Activated CD8-positive, alpha-beta memory T cell treated with anti-CD3 and anti-CD28 coated beads, Interleukin-2, amount 10 ng/mL, durations not matched to agents 7 days and 5 days (primary cell): ENCODE measurements at regions not wholly inside any gene's neighbourhood (a gene's known extent, or its start where the extent isn't known, plus 50 kb on each side); places are given as distances from the start of the nearest gene placed in this dataset.
"Not testable (repeated sequence)": the region's sequence is repeated elsewhere in the genome, so short reads cannot be mapped to it uniquely, and the experiment has no call there.

Experiments
- ATAC-seq: fragments of 150-1000 bp; cut with Tn5 transposase; one replicate; pipeline ENCODE4 v1.10.0; 2021; ENCODE audit warnings: moderate library complexity
- CTCF ChIA-PET: fragments of 350-600 bp; sonication (Branson Sonifier 250); formaldehyde crosslinking; loops from one replicate; lab custom pipeline; 2021; ENCODE audit warnings: antibody characterized with exemption; lab: Charles Lee
- DNase-seq: peaks from one replicate; pipeline ENCODE4 v3.0.0-alpha.2; 2020
- H3K27ac Mint-ChIP-seq: one replicate; pipeline ENCODE4 v1.8.0; 2021; ENCODE audit warnings: mild to moderate bottlenecking, mixed read lengths
- H3K27me3 Mint-ChIP-seq: one replicate; pipeline ENCODE4 v1.8.0; 2021; ENCODE audit warnings: mixed read lengths
- H3K36me3 Mint-ChIP-seq: one replicate; pipeline ENCODE4 v1.8.0; 2021; ENCODE audit warnings: mild to moderate bottlenecking, mixed read lengths
- H3K4me1 Mint-ChIP-seq: one replicate; pipeline ENCODE4 v1.8.0; 2021; ENCODE audit warnings: mixed read lengths
- H3K4me3 Mint-ChIP-seq: one replicate; pipeline ENCODE4 v1.8.0; 2021; ENCODE audit warnings: mild to moderate bottlenecking, moderate library complexity, mixed read lengths
- H3K9me3 Mint-ChIP-seq: one replicate; pipeline ENCODE4 v1.8.0; 2022; ENCODE audit warnings: low read depth, mixed read lengths

- H3K4me3 Mint-ChIP-seq, H3K4me1 Mint-ChIP-seq, H3K27ac Mint-ChIP-seq, DNase-seq, ATAC-seq, H3K36me3 Mint-ChIP-seq, H3K27me3 Mint-ChIP-seq, CTCF ChIA-PET: not testable (repeated sequence)
- peaks cover 13% of the 10 kb centered on the region for H3K9me3 Mint-ChIP-seq
These were observed 871.6 kb downstream of the DNAH5 start for GRCh38 chr5:13072936-13073335.

- Mint-ChIP-seq H3K36me3 (no peaks in the 10 kb centered on the region), H3K9me3 (peaks cover 8% of the 10 kb centered on the region), H3K4me1 (no peaks in the 10 kb centered on the region), H3K4me3 (no peak overlapping the region), H3K27me3 (no peaks in the 10 kb centered on the region), H3K27ac (no peak overlapping the region)
- ATAC-seq (no peak), DNase-seq (no peak)
- CTCF ChIA-PET = no interaction called here
These were observed 881.4 kb downstream of the DNAH5 start for GRCh38 chr5:13063088-13063487.

DNA sequence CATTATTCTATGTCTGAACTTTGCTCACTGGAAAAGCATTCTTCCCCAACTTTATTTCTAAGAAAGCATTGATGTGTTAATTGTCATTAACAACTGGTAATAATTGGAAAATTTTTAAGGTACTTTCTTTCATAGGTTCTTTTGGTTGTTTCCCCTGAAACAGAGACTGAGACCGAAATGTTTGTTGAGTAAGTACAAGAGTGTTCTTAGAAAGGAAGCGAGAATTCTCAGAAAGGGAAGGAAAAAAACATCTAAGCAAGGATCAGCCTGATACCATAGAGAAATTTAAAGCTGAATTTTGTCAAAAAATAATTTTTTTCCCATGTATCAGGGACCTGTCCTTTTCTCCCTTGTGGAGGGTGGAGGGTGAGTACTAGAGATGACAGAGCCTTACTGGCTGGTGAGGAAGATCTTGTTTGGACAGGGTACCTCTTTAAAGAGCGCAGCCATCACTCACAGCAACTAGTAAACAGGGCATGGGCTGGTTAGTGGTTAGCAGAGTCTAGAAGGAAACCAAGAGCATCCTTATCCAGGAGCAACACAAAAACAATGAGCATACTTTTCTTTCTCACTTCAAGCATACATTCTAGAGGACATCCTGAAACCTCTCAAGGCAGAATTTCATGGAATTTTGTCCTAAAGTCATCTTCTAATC is 898.5 kb downstream of the DNAH5 start:
- H3K9me3 Mint-ChIP-seq = peaks cover 11% of the 10 kb centered on the region
- H3K36me3 Mint-ChIP-seq = no peaks in the 10 kb centered on the region
- CTCF ChIA-PET = no interaction called here
- no peaks in the 10 kb centered on the region for H3K27me3 Mint-ChIP-seq
- H3K27ac Mint-ChIP-seq = peak overlapping the region; percentile 25
- no peak for ATAC-seq
- H3K4me1 Mint-ChIP-seq = peaks cover 3% of the 10 kb centered on the region
- H3K4me3 Mint-ChIP-seq = no peak overlapping the region
- DNase-seq = no peak

DNA sequence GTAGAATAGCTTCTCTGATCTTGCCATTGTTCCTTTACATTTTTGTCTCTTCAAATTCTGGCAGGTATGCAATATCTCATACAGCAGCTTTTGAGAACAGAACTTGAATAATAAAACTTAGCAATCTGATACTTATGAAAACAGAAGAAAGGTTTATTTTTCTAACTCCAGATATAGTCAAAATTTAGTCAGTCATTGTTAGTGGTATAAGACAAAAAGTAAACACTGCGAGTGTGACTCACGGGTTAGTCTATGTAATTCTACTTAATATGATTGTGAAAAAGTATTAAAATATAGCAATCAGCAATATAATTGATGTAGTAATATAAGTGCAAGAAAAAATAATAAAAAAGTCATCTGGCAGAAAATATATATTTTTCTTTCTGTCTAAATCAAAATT is 910.4 kb downstream of the DNAH5 start:
- Mint-ChIP-seq H3K4me1 (no peaks in the 10 kb centered on the region), H3K9me3 (peaks cover 7% of the 10 kb centered on the region), H3K27me3 (no peaks in the 10 kb centered on the region), H3K36me3 (no peaks in the 10 kb centered on the region), H3K4me3 (no peak overlapping the region), H3K27ac (no peak overlapping the region)
- no peak for ATAC-seq
- DNase-seq = no peak
- CTCF ChIA-PET = no interaction called here

- peaks cover 12% of the 10 kb centered on the region for H3K9me3 Mint-ChIP-seq
- no peak for DNase-seq
- H3K27ac Mint-ChIP-seq = no peak overlapping the region
- no peak overlapping the region for H3K4me3 Mint-ChIP-seq
- ATAC-seq = no peak
- no peaks in the 10 kb centered on the region for H3K27me3 Mint-ChIP-seq
- CTCF ChIA-PET = no interaction called here
- no peaks in the 10 kb centered on the region for H3K4me1 Mint-ChIP-seq
- H3K36me3 Mint-ChIP-seq = no peaks in the 10 kb centered on the region
These were observed 915.3 kb downstream of the DNAH5 start for GRCh38 chr5:13029211-13029610.

- no peak overlapping the region for H3K4me3 Mint-ChIP-seq
- H3K9me3 Mint-ChIP-seq = peaks cover 12% of the 10 kb centered on the region
- ATAC-seq (no peak), DNase-seq (no peak)
- no peaks in the 10 kb centered on the region for H3K27me3 Mint-ChIP-seq
- H3K4me1 Mint-ChIP-seq = no peaks in the 10 kb centered on the region
- H3K27ac Mint-ChIP-seq = no peak overlapping the region
- CTCF ChIA-PET = no interaction called here
- H3K36me3 Mint-ChIP-seq = no peaks in the 10 kb centered on the region
These were observed 916.6 kb downstream of the DNAH5 start for GRCh38 chr5:13027874-13028273.

DNA sequence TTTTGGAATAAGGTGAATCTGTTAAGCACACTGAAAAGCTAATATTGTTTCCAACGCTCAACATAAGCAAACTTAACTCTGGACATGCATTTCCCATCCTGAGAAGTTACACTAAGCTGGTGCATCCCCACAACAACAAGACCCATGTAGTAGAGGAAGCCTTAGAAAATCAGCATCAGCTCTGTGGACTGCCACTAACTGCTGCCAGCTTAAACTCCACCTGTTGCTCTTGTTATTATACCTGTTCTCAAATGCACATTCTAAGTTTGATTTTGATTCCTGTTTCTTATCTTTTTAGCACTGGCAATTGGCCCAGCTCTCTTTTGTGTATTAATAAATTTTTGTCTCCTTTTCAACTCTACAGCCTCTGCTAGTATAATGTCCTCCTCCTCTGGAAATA is 924.8 kb downstream of the DNAH5 start:
- ATAC-seq (no peak), DNase-seq (no peak)
- Mint-ChIP-seq H3K27ac (no peak overlapping the region), H3K4me1 (no peaks in the 10 kb centered on the region), H3K4me3 (no peak overlapping the region), H3K36me3 (no peaks in the 10 kb centered on the region), H3K9me3 (peaks cover 2% of the 10 kb centered on the region), H3K27me3 (no peaks in the 10 kb centered on the region)
- CTCF ChIA-PET = no interaction called here

- H3K4me3 Mint-ChIP-seq = no peak overlapping the region
- H3K27me3 Mint-ChIP-seq = no peaks in the 10 kb centered on the region
- ATAC-seq (no peak), DNase-seq (no peak)
- no peaks in the 10 kb centered on the region for H3K36me3 Mint-ChIP-seq
- peaks cover 10% of the 10 kb centered on the region for H3K9me3 Mint-ChIP-seq
- no peak overlapping the region for H3K27ac Mint-ChIP-seq
- no peaks in the 10 kb centered on the region for H3K4me1 Mint-ChIP-seq
- CTCF ChIA-PET = no interaction called here
These were observed 941.0 kb downstream of the DNAH5 start for GRCh38 chr5:13003457-13003856.

DNA sequence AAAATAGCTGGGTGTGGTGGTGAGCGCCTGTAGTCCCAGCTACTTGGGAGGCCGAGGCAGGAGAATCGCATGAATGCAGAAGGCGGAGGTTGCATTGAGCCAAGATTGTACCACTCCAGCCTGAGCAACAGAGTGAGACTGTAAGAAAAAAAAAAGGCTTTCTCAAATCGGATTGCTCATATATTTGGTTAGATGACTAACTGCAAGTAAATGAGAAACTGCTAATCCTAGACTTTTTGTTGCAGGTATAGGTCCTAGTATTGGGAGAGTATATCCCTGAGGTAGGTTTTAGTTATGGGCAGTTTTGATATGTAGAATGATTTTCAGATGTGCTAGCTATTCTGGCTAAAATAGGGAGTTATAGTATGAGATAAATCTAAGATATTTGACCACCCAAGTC is 944.8 kb downstream of the DNAH5 start:
- CTCF ChIA-PET = no interaction called here
- DNase-seq (no peak), ATAC-seq (no peak)
- Mint-ChIP-seq H3K4me3 (no peak overlapping the region), H3K4me1 (no peaks in the 10 kb centered on the region), H3K27me3 (no peaks in the 10 kb centered on the region), H3K27ac (no peak overlapping the region), H3K36me3 (no peaks in the 10 kb centered on the region), H3K9me3 (peaks cover 13% of the 10 kb centered on the region)

DNA sequence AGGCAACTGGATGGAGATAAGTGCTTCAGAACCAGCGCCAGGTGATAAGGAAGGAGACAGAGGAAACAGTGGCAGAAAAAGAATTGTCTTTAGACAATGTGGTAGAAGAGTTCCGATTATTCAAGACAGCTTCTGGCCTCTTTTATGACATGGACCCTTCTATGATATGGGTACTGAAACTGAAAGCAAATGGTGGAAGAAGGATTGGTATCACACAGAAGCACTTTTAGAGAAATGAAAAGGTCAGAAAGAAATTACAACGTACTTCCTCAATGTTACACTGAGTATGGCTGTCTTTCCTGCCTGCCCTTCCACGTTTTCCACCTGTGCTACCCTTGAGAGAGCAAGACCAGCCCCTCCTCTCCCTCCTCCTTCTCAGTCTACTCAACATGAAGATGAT is 959.3 kb downstream of the DNAH5 start:
- no peaks in the 10 kb centered on the region for H3K4me1 Mint-ChIP-seq
- peaks cover 12% of the 10 kb centered on the region for H3K9me3 Mint-ChIP-seq
- no peak overlapping the region for H3K27ac Mint-ChIP-seq
- H3K36me3 Mint-ChIP-seq = no peaks in the 10 kb centered on the region
- DNase-seq (no peak), ATAC-seq (no peak)
- no peaks in the 10 kb centered on the region for H3K27me3 Mint-ChIP-seq
- CTCF ChIA-PET = no interaction called here
- H3K4me3 Mint-ChIP-seq = no peak overlapping the region

GRCh38 chr5:12974856-12975255 is 969.6 kb downstream of the DNAH5 start:
- Mint-ChIP-seq H3K9me3 (peaks cover 5% of the 10 kb centered on the region), H3K36me3 (no peaks in the 10 kb centered on the region), H3K27ac (no peak overlapping the region), H3K4me3 (no peak overlapping the region), H3K4me1 (no peaks in the 10 kb centered on the region), H3K27me3 (no peaks in the 10 kb centered on the region)
- CTCF ChIA-PET = no interaction called here
- DNase-seq (no peak), ATAC-seq (no peak)

DNA sequence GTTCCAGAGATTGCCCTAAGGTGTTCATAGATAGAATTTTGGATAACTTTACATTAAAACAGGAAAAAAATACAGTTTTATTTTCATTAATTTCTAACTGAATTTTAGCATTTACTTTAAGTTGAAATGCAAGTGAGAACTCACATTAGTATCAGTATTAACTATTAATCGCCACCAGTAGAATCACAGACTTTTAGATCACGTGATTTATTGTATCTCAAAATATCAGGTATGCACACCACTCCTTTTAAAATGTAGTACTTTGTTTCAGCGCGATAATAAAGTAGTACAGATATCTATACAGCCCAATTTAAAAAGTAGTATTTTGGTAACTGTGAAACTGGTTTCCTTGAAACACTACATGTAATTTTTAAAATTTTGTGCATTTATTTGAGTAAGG is 978.7 kb downstream of the DNAH5 start:
- Mint-ChIP-seq H3K4me3 (no peak overlapping the region), H3K4me1 (no peaks in the 10 kb centered on the region), H3K9me3 (peaks cover 2% of the 10 kb centered on the region), H3K27ac (no peak overlapping the region), H3K36me3 (peaks cover 1% of the 10 kb centered on the region), H3K27me3 (no peaks in the 10 kb centered on the region)
- ATAC-seq (no peak), DNase-seq (no peak)
- CTCF ChIA-PET = no interaction called here

GRCh38 chr5:12959713-12960112 is 984.8 kb downstream of the DNAH5 start:
- Mint-ChIP-seq H3K27me3 (no peaks in the 10 kb centered on the region), H3K36me3 (no peaks in the 10 kb centered on the region), H3K4me1 (no peaks in the 10 kb centered on the region), H3K4me3 (no peak overlapping the region), H3K9me3 (peaks cover 6% of the 10 kb centered on the region), H3K27ac (no peak overlapping the region)
- CTCF ChIA-PET = interaction anchor here (1.0 kb wide), 1 partner anchor 13 kb away, joined by 3 read pairs; no protein-coding TSS in a partner anchor
- ATAC-seq (no peak), DNase-seq (no peak)

DNA sequence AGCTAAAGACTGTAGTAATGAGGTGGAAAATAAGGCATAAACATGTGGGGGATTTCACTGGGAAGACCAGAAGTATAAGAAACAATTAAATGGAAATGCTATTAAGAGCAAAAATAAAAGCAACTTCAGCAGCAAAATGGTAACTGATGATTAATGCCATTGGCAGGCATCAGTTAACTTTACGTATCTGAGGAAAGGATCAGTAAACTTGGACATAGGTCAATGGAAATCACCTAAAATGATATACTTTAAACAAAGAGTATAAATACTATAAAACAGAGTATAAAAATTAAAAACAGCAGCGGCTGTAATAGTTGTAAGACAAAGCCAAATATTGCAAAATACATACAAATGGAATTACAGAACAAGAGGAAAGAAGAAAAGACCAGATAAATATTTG is 992.1 kb downstream of the DNAH5 start:
- no peaks in the 10 kb centered on the region for H3K36me3 Mint-ChIP-seq

GRCh38 chr5:12951846-12952245 is 992.6 kb downstream of the DNAH5 start:
- no peak overlapping the region for H3K27ac Mint-ChIP-seq
- CTCF ChIA-PET = no interaction called here

More for the DNA sequence above, 992.1 kb downstream of the DNAH5 start:
- ATAC-seq (no peak), DNase-seq (no peak)
- no peaks in the 10 kb centered on the region for H3K27me3 Mint-ChIP-seq
- no peaks in the 10 kb centered on the region for H3K4me1 Mint-ChIP-seq
- H3K4me3 Mint-ChIP-seq = no peak overlapping the region
- H3K9me3 Mint-ChIP-seq = peaks cover 11% of the 10 kb centered on the region
- no peak overlapping the region for H3K27ac Mint-ChIP-seq
- CTCF ChIA-PET = no interaction called here

More at GRCh38 chr5:12951846-12952245, 992.6 kb downstream of the DNAH5 start:
- H3K9me3 Mint-ChIP-seq = peaks cover 7% of the 10 kb centered on the region
- ATAC-seq (no peak), DNase-seq (no peak)
- no peaks in the 10 kb centered on the region for H3K36me3 Mint-ChIP-seq
- no peaks in the 10 kb centered on the region for H3K4me1 Mint-ChIP-seq
- H3K4me3 Mint-ChIP-seq = no peak overlapping the region
- no peaks in the 10 kb centered on the region for H3K27me3 Mint-ChIP-seq
